HG03342 (cell line): ENCODE measurements at regions not wholly inside any gene's neighbourhood (a gene's known extent, or its start where the extent isn't known, plus 50 kb on each side); places are given as distances from the start of the nearest gene placed in this dataset.
"Not testable (repeated sequence)": the region's sequence is repeated elsewhere in the genome, so short reads cannot be mapped to it uniquely, and the experiment has no call there.

ENCODE experiments used
- ATAC-seq: cut with Tn5 transposase; IDR thresholded peaks from one replicate; pipeline ENCODE4 v1.9.1; 2021; ENCODE audit warnings: mild to moderate bottlenecking, moderate library complexity; ENCODE audit not compliant: unreplicated experiment

DNA sequence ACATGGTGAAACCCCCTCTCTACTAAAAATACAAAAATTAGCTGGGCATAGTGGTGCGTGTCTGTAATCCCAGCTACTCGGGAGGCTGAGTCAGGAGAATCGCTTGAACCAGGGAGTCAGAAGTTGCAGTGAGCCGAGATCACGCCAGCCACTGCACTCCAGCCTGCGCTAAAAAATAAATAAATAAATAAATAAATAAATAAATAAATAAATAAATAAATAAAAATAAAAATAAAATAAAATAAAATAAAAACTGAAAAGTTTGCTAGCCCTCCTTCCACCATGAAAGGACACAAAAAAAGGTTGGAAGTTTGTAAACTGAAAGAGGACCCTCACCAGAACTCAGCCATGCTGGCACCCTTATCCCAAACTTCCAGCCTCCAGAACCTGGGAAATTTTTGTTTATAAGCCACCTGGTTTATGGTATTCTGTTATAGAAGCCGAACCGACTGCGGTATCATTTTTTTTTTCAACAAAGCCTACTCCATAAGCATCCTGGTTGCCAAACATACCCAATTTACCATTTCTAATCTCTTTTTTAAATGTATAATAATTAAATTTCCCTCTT lies 448.2 kb downstream of the SEMA3D start:
- no peak for ATAC-seq

DNA sequence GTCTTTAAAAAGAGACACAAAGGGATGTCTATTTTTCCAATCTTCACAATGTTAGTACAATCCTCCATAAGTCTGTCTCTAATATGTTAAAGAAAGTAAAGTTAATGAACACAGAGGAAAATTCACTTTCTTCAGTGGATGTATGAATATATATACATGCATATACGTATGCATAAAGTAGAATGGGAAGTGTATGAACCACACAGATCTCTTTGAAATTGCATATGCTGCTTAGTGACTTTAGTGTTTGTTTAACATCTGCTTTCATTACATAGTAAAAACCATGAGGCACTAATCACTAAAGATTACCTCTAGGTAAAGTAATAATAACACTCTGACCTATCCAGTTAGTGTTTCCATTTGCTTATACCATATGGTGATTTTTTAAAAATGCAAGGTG lies 451.2 kb downstream of the SEMA3D start:
- no peak for ATAC-seq

DNA sequence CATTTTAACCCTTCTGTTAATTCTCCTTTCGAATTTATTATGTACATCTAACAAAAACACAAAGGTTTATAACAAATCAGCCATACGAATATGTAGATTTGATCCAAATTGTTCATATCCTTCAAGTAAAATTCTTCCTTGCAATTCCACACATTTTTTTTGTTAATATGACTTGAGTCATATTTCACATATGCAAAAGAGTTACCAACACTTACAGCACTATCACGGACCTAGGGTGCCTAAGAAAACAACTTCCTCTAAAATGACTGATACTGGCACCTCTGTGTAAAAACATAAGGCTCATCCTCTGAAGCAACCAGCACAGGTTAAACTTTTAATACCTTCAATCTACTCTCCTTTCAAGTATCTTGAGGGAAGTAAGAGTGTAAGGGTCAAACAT lies 451.8 kb downstream of the SEMA3D start:
- no peak for ATAC-seq

DNA sequence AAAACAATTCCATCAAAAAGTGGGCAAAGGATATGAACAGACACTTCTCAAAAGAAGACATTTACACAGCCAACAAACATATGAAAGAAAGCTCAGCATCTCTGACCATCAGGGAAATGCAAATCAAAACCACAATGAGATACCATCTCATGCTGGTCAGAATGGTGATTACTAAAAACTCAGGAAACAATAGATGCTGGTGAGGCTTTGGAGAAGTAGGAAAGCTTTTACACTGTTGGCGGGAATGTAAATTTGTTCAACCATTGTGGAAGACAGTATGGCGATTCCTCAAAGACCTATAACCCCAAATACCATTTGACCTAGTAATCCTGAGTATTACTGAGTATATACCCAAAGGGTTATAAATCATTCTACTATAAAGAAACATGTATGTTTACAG lies 452.9 kb downstream of the SEMA3D start:
- not testable (repeated sequence) for ATAC-seq

DNA sequence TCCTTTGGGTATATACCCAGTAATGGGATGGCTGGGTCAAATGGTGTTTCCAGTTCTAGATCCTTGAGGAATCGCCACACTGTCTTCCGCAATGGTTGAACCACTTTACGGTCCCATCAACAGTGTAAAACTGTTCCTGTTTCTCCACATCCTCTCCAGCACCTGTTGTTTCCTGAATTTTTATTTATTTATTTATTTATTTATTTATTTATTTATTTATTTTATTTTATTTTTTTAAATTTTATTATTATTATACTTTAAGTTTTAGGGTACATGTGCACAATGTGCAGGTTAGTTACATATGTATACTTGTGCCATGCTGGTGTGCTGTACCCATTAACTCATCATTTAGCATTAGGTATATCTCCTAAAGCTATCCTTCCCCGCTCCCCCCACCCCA lies 456.0 kb downstream of the SEMA3D start:
- not testable (repeated sequence) for ATAC-seq

DNA sequence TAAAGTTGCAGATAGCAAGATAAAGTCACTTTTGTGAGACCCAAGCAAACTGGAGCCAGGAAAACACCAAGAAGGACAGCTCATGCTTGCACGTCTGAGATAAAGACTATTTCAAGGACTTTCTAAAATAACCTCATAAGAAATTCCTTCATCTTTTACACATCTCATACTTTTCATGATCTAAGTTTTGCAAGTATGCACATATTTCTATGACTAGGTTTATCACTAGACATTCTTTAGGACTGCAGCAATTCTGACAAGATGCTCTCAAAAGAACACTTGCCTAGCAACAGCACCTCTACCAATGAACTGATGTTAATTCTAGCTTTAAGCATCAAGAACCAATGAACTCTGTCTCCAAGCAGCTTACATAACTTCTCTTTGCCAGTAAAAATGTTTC lies 457.6 kb downstream of the SEMA3D start:
- no peak for ATAC-seq

DNA sequence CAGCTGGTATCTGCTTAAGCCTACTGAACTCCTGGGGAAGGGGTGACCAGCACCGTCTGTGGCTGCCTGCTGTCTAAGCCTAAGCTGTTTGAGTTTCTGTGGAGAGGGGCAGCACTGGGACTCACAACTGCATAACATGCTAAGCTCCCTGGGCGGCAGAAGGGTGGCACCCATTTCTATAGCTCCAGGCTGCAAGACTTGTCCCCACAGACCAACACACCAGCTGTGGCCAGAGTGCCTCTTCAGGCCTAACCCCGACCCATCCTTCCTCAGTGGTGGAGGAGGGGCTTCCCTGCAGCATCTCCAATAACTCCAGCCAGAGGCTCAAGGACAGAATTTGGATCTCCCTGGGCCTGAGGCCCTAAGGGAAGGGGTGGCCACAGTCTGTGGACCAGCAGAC lies 464.1 kb downstream of the SEMA3D start:
- no peak for ATAC-seq

DNA sequence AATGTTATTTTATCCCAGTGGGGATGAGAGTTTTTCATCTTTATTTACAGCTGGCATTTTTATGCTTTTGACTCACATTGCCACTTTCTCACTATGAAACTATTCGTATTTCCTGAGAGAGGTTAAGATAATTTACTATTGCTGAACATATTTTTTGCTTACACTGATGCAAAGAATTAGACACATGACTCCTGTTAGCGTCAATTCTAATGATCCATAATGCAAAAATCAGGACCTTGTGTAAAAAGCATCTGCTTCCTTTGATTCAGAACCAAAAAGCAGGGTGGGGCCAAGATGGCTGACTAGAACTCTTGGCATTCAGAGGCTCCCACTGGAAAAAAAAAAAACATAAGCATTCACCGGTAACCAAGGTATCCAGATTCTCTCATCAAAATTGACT lies 464.8 kb downstream of the SEMA3D start:
- no peak for ATAC-seq

DNA sequence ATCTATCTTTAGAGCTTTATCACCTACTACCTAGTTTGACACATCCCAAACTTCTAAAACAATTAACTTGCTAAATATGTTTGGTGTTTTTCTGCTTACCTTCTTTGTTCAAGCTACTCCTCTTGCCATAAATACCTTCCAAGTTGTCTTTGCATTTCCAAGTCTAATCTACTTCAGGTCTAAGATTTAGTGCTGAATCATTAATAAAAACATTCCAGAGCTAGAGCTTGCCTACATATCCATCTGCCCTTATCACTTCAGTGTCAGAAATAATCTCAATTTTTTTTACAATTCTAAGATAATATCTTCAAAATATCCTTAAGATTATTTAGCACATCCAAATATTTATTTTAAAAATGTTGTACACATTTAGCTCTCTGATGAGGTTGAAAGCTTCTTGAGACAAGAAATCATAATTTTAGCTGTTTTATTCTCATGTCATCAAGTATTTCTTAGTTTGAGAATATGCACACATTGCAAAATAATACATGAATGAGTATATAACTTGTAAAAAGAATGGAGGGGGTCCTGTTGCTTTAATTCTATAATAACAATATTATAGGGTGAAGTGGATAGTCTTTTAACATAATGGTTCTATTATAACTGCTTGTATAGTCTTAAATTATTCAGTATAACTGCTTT lies 466.3 kb downstream of the SEMA3D start:
- no peak for ATAC-seq

DNA sequence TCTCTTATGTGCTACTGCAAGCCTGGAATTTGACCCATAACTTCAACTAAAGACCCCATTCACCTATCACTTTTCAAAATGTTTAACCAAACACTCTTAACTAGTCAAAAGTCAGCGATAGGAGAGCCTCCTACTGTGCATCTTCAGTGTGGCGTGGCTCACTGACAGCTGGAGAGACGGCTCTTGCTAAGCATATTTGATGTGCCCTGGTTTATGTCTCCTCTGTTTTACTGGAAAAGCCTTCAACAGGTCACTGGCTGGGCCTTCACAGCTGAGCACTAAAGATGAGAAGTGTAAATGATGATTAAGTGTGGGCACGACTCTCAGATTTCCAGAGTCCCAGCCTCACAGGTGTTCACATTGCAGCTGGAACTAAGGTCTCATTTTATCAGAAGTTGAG lies 472.1 kb downstream of the SEMA3D start:
- ATAC-seq: no peak

DNA sequence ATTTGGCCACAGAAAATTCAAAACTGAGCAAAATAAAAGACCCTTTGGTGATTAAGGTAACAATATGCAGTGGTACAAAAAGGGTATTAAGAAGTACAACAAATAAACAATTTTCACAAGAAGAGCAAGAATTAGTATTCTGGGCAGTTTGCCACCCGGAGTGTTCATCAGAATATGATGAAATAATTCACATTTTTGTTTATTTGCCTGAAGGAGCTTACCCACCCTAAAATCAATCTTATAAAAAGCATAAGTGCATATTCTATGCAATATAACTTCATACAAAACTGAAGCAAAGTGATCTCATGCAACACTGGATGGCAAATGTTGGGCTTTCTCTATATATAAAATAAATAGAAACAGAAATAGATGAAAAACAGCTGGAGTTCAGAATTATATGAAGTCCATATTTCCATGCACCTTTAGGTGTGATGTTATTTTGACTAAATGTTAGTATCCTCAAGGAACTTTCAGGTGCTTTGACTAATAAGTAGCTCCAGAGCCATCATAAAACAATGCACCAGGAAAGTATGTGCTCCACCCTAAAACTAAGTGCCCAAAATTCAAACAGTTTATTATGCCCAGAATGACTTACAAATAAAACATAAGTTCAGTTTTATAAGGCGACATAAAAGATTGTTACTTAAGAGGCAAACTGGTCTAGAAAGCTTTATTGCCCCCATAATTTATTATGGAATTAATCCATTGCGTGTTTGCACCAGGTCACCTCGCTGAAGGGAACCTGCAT lies 474.3 kb downstream of the SEMA3D start:
- ATAC-seq: no peak

DNA sequence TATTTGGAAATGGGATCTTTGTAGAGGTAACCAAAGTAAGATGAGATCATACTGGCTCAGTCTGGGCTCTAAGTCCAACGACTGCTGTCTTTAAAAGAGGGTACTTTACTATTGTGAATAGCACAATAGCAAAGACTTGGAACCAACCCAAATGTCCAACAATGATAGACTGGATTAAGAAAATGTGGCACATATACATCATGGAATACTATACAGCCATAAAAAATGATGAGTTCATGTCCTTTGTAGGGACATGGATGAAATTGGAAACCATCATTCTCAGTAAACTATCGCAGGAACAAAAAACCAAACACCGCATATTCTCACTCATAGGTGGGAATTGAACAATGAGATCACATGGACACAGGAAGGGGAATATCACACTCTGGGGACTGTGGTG lies 476.3 kb downstream of the SEMA3D start:
- ATAC-seq: not testable (repeated sequence)

DNA sequence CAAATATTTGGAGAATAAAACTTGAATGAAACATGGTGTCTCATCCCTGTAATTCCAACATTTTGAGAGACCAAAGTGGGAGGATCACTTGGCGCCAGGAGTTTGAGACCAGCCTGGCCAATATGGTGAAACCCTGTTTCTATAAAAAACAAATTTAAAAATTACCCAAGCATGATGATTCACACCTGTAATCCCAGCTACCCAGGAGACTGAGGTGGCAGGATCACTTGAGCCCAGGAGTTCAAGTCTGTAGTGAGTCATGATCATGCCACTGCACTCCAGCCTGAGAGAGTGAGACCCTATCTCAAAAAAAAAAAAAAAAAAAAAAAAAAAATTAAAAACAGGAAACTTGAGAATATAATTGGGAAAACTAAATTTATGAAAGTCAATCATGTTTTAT lies 481.1 kb downstream of the SEMA3D start:
- ATAC-seq: no peak

DNA sequence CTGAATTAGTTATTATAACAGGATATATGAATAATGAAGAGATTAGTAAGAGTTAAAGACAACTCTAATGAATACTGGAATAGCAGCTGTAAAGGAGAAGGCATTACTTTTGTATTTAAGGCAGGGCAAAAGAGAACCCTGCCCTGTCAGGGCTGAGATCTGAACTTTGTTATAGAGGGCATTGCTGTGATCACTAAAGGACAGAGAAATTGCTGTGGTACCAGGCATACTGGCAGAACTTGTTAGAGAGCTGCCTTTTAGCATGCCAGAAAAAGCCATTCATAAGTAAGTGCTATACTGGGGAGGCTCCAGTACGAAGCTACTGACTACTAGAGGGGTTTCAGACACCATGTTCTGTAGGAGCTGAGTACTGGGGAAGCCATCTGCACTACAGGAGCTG lies 481.8 kb downstream of the SEMA3D start:
- ATAC-seq: no peak

DNA sequence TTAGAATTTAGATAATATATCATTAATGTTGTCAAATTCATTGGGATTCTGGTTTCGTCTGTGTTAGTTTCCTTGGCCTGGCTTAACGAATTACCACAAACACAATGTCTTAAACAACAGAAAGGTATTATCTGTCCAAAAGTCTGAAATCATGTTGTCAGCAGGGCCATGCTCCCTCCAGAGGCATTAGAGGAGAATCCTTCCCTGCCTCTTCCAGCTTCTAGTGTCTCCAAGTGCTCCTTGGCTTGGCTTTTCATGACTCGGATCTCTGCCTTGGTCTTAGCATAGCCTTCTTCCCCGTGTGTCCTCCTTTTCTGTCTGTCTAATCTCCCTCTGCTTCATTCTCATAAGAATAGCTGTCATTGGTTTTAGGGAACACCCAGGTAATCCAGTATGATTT lies 482.5 kb downstream of the SEMA3D start:
- ATAC-seq: no peak

DNA sequence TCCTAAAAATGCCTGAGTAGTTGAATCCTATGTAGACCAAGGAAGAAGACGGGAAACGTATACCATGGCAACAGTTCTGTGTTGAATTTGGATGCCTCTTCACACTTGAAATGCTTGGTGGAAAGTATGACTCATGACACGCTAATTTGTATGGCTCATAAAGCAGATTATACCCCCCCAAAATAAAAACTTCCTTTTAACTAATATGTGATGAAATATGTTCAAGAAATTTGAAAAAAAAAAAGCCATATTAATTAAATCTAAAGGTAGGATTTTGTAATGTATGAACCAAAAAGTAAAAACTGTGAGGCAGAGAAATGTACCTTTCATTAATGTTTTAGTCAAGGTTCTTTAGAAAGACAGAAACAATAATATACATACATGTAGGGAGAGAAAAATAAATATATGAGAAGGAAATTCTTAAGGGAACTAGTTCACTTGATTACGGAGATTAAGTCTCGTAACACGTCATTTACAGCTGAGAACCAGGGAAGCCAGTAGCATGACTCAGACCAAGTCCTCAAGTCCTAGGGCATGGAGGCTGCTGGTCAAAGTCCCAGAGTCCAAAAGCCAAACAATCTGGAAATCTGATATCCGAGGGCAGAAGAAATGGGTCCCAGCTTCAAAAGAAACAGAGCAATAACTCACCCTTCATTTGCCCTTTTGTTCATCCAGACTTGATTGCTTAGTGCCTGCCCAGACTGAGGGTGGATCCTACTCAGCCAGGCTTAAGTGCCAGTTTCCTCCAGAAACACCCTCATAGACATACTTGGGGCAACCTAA lies 485.1 kb downstream of the SEMA3D start:
- no peak for ATAC-seq

DNA sequence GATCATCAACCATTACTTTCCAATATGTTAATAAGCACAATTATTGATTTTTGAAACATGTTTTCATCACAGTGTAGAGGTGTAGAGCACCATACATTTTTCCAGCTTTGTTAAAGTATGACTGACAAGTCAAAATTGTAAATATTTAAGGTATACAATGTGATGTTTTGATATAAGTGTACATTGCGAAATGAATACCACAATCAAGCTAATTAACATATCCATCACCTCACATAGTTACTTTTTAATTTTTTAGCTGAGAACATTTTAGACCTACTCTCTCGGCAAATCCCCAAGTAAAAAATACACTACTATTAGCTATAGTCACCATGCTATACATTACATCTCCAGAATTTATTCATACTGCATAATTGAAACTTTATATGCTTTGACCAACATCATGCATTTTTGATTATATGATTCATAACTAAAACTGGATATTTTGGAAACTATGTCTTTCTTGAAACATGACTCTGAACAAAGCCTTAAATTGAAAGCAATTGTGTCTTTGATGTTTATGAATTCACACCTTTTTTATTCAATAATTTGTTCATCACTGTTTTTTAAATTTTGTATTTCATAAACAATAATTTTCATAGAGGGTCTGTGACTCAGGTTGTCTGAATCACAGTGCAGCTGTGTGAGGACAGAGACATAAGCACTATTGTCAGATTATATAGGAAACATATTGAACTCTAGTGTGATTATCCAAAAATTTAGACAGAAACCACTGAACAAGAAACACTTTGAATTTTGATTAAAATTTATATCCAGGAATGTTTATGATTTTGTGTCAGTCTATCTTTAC lies 486.1 kb downstream of the SEMA3D start:
- no peak for ATAC-seq

DNA sequence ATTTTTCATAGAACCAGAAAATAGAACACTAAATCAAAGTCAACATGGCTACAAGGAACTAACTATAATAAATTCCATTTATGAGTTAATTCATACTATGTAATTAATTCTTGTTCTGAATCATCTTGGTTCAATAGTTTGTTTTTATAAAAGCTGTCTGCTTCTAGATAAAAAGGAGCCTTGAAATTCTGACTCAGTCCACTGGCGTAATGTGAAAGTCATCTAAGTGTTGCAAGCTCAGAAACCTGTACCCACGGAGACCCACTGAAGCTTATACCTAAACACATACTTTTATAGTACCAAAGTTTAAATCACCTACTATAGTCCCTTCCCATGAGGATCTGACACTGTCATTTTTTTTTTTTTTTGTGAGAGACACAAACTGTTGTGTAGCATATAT lies 489.4 kb downstream of the SEMA3D start:
- ATAC-seq: no peak

DNA sequence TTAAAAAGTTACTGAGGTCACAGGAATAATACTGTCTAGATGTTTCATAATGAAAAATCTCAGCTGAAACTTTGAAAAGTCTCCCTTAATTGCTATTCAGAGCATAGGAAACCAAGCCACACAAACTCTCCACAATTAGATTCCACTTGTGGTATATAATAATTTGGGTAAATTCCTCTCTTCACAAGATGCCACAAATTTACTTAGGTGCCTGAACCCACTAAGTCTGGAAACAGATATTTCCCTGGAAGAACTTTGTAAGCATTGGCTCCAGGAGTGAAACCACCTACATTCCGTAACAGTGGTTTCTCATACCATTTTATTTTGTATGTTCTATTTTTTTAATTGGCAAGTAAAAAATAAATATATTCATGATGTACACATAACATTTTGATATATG lies 493.4 kb downstream of the SEMA3D start:
- ATAC-seq: no peak

DNA sequence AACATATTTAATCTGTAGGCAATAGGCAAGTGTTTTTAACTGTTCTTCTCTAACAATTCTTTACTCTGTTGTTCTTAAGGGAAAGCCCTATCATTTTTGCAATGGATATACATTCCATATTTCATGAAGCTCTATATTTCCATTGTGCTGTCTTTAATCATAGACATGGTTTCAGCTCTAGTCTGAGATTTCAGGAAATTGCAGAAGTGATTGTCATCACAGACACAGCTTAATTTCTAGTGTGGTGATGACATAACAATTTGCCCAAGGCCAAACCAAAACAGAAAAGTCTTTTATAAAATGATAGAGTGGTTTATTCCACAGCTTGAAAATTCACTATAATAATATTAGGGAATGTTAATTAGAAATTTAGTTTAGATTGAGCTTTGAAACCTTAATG lies 494.1 kb upstream of the SEMA3A start:
- no peak for ATAC-seq

DNA sequence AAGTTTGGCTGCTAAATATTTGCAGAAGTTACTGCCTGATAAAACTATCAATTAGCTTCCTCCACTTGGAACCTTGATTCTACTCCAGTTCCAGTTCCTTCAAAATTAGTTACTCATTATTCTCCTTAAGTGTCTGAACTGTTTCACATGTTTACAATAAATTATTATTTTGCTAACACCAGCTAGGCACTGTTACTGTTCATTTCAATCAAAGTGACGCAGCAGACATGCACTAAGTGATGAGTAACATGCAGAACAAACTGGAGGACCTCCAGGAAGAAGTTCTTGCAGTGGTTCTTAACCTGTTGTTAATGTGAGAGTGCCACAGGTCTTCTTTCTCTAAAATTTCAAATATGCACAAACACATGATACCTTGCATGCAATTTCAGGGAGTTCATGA lies 491.8 kb upstream of the SEMA3A start:
- no peak for ATAC-seq
